ENCODE measurements at regions not wholly inside any gene's neighbourhood (a gene's known extent, or its start where the extent isn't known, plus 50 kb on each side); places are given as distances from the start of the nearest gene placed in this dataset.

DNA sequence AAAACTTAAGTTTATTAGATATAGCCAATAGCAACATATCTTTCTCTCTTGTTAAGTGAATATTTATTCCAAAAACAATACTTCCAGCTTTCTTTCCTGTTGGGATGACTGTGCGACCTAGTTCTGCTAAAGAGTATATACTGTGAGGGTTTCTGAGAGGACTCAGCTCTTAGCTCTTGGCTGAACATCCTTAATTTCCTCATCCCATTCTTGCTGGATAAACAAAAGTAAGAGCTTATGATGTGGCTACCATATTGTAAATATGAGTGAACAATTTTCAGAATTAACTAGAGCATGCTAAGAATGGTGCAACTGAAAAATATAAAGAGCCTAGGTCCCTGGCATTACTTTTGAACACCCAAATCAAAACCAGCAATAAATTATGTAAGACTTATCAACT lies 279.5 kb upstream of the GNAI1 start:
- DNase-seq, result no peak

GRCh38 chr7:79854621-79855020 lies 280.0 kb upstream of the GNAI1 start:
- DNase-seq, result no peak

DNA sequence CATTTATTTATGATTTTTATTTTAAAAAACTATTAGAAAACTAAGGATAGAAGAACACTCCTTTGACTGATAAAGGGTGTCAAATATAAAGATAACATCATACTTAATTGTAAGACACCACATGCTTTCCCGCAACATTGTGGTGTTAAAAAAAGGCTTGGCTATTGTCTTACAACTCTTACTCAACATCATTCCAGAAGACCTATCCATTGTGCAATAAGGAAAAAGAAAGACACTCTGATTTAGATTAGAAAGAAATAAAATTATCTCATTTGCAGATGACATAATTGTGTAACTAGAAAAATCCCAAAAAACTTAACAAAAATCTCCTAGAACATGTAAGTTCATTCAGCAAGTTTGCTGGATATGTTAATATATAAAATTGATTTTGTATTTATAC lies 296.7 kb upstream of the GNAI1 start:
- DNase-seq, result no peak

DNA sequence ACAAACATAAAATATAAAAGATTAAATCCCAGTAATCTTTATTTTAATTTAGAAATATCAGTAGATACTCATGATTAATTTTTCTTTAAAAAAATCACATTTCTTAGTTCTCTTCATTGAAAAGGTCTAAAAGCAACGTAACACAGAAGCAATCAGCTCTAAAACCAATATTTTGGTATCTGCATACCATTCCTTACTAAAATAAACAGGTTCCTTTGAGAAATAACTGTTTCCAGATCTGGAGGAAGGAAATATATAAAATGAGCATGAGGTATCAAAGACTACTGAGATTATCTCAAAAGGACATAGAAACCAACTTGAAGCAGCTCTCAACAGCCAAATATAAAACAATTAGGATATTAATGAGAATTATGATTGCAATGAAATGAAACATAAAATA lies 301.0 kb upstream of the GNAI1 start:
- DNase-seq, result no peak

GRCh38 chr7:79828866-79829265 lies 305.8 kb upstream of the GNAI1 start:
- no peak for DNase-seq

GRCh38 chr7:79823246-79823951 lies 311.2 kb upstream of the GNAI1 start:
- no peak for DNase-seq

- DNase-seq, result no peak
Measured at GRCh38 chr7:79822620-79823240, 311.9 kb upstream of the GNAI1 start.

GRCh38 chr7:79820387-79820786 lies 314.2 kb upstream of the GNAI1 start:
- no peak for DNase-seq

DNA sequence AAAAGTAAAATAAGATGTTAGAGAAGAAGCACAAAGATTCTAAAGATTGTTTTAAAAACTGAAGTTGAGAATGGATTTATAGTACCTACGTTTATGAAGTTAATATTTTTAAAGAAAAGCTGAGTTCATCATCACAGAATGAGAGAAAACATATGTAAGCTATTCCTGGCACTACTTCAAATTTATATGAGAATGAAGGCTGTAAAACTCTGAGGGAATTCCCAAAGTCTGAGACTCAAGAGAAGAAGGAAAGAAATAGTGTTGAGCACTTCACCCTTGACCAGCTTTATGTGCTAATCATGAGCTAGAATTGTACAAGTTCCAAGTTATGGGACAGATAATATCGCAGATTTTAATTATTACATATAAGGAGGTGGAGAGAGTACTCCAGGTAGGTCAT lies 323.7 kb upstream of the GNAI1 start:
- DNase-seq, result no peak

DNA sequence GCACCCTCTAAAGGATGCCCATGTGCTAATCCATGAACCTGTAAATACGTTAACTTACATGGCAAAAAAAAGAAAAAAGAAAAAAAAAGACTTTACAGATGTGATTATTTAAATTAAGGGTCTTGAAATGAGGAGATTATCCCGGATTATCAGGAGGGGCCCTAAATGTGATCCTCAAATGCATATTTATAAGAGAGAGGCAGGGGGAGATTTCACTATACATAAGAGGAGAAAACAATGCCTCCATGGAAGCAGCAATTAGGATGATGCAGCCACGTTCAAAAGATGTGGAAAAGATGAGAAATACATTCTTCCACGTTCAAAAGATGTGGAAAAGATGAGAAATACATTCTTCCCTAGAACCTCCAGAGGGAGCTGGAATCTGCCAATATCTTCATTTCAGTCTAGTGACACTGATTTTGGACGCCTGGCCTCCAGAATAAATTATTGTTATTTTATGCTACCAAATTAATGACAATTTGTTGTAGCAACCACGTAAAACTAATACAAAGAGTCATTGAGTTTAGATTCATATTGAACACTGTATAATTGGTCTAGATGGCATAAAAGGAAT lies 328.4 kb upstream of the GNAI1 start:
- no peak for DNase-seq

- DNase-seq, result no peak
Measured at GRCh38 chr7:79790656-79791262, 337.3 kb upstream of the MAGI2 start.

- no peak for DNase-seq
Measured at GRCh38 chr7:79789584-79790345, 336.3 kb upstream of the MAGI2 start.

GRCh38 chr7:79787623-79788022 lies 334.2 kb upstream of the MAGI2 start:
- DNase-seq, result no peak

- DNase-seq, result no peak
Measured at GRCh38 chr7:79787096-79787495, 333.6 kb upstream of the MAGI2 start.

GRCh38 chr7:79786187-79786586 lies 332.7 kb upstream of the MAGI2 start:
- no peak for DNase-seq

GRCh38 chr7:79785556-79785955 lies 332.1 kb upstream of the MAGI2 start:
- DNase-seq, result no peak

DNA sequence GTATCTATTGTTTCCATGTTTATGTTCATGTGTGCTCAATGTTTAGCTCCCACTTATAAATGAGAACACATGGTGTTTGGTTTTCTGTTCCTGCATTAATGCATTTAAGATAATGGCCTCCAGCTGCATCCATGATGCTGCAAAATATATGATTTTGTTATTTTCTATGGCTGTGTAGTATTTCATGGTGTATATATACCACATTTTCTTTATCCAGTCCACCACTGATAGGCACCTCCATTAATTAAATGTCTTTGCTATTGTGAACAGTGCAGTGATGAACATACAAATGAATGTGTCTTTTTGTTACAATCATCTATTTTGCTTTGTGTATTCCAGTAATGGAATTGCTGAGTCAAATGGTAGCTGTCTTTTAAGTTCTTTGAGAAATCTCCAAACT lies 329.4 kb upstream of the MAGI2 start:
- no peak for DNase-seq

- no peak for DNase-seq
Measured at GRCh38 chr7:79782256-79782655, 328.8 kb upstream of the MAGI2 start.

- DNase-seq, result no peak
Measured at GRCh38 chr7:79781716-79782115, 328.2 kb upstream of the MAGI2 start.

DNA sequence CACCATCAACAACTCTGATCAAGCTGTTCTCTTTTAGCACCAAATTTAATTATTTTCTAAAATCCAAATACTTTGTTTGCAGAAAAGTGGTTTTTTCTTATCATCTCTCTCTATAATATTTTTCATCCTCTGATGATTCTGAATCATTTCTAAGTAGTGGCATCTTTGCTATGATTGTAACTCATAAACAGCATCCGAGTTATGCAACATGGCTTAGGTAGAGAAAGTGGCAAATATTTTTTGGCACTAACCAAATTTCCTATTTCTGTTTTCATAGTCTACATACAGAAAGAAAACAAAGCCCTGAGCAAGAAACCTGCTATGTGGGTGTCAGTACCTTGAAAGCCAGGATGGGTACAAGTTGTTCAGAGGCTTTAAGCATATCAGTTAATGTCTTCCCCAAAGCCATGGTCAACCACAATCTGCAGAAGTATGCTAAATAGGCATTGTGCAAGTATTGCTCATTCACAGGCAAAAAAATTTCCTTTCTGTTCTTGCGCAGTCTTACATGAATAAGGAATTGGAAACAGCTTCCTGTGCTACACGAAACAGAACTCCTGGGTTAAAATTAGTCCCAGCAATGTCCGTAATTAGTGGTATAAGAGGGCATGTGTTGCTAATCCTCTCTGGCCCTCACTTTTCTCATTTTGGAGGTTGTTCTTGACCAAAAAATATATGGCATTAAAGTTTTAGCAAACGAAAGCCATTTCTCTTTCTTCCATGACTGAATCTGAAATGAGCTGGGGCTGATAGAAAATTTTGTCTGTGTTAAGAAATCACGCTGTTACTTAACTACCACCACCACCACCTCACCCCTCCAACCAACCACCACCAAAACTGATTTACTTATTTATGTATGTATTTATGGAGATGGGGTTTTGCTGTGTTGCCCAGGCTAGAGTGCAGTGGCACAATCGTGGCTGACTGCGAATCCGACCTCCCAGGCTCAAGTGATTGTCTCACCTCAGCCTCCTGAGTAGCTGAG lies 325.6 kb upstream of the MAGI2 start:
- DNase-seq, result no peak

- no peak for DNase-seq
Measured at GRCh38 chr7:79775911-79776310, 322.4 kb upstream of the MAGI2 start.

DNA sequence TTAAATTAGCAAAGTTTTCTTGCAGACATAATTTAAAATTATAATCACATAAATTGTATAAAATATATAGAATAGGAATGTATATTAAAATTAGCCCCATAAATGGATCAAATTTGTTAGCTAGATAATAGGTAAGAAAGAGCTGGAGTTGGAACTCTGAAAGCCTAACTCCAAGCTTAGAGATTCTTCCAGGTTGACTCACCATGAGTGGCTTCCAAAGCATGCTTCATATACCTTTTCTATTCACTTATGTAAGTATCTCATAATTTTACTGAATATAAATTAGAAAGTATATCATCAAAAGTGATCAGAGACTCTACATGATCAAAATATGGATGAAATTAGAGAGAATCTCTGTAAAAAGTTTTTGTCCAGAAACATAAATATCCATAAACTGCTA lies 320.7 kb upstream of the MAGI2 start:
- DNase-seq, result no peak
